Vagina (tissue), 2 donors: ENCODE measurements at regions not wholly inside any gene's neighbourhood (a gene's known extent, or its start where the extent isn't known, plus 50 kb on each side); places are given as distances from the start of the nearest gene placed in this dataset.

Experiments used
- POLR2A ChIP-seq, 2 donors: fragments of 450-650 bp; IDR thresholded peaks; one replicate each; pipeline ENCODE4 v1.6.1; 2017; ENCODE audit warnings: antibody characterized with exemption in 2 of 2, mild to moderate bottlenecking in 2 of 2, moderate library complexity in 2 of 2
- POLR2AphosphoS5 ChIP-seq, 2 donors: sonication (generic); formaldehyde crosslinking; IDR thresholded peaks; one replicate each; pipeline ENCODE4 v1.9.0; 2017; ENCODE audit warnings: antibody characterized with exemption in 2 of 2, mild to moderate bottlenecking in 2 of 2, low read depth in 1 of 2; ENCODE audit not compliant: insufficient read depth in 1 of 2
- TF ChIP-seq, protein P1 (sequence below), 3 experiments: fragments of 450-650 bp in 2 of 3; fragments of 200-600 bp in 1 of 3; sonication (generic) in 1 of 3; IDR thresholded peaks; one replicate each; pipeline ENCODE4 v1.5.1; 2017 to 2019; ENCODE audit warnings: antibody characterized with exemption in 3 of 3, mild to moderate bottlenecking in 2 of 3, moderate library complexity in 2 of 3

DNA sequence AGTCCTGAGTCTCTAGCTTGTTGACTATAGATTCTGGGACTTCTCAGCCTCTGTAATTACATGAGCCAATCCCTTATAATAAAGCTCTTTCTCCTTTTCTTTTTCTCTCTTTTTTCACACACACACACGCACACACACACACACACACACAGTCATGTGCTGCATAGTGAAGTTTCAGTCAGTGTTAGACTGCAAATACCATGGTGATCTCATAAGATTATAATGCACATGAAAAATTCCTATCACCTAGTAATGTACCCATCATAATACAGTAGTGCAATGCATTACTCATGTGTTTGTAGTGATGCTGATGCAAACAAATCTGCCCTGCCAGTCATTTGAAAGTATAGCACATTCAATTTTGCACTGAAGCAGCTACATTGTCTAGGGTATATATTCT, 558.2 kb downstream of the SUCLG1 start:
- TF ChIP-seq, protein P1, sequence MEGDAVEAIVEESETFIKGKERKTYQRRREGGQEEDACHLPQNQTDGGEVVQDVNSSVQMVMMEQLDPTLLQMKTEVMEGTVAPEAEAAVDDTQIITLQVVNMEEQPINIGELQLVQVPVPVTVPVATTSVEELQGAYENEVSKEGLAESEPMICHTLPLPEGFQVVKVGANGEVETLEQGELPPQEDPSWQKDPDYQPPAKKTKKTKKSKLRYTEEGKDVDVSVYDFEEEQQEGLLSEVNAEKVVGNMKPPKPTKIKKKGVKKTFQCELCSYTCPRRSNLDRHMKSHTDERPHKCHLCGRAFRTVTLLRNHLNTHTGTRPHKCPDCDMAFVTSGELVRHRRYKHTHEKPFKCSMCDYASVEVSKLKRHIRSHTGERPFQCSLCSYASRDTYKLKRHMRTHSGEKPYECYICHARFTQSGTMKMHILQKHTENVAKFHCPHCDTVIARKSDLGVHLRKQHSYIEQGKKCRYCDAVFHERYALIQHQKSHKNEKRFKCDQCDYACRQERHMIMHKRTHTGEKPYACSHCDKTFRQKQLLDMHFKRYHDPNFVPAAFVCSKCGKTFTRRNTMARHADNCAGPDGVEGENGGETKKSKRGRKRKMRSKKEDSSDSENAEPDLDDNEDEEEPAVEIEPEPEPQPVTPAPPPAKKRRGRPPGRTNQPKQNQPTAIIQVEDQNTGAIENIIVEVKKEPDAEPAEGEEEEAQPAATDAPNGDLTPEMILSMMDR (IDR thresholded peaks at IDR 0.05), result no peak
- TF ChIP-seq POLR2AphosphoS5 (IDR thresholded peaks at IDR 0.05; ENCODE audit: insufficient read depth in 1 of 2, low read depth in 1 of 2), result no peak
- no peak for TF ChIP-seq POLR2A (IDR thresholded peaks at IDR 0.05)
